ENCODE measurements at regions not wholly inside any gene's neighbourhood (a gene's known extent, or its start where the extent isn't known, plus 50 kb on each side); places are given as distances from the start of the nearest gene placed in this dataset.

- 88 to 94% methylated on average over 5 of the region's 5 CpGs for WGBS, 2 donors
- Histone ChIP-seq H3K27me3 (ENCODE audit: control insufficient read depth in 3 of 3, insufficient read depth in 3 of 3, low read length in 2 of 3) (no peaks in the 10 kb centered on the region), H3K9me3 (ENCODE audit: control insufficient read depth in 4 of 4, insufficient read depth in 3 of 4, low read length in 3 of 4) (no peaks in the 10 kb centered on the region), H3K27ac (ENCODE audit: low read depth in 1 of 2, low read length in 1 of 2) (no peak overlapping the region), H3K4me1 (ENCODE audit: control insufficient read depth in 5 of 5, insufficient read depth in 5 of 5, low read length in 5 of 5) (no peaks in the 10 kb centered on the region), H3K9ac (ENCODE audit: insufficient read depth in 1 of 2, low read length in 2 of 2) (no peak overlapping the region), H3K4me3 (no peak overlapping the region), H3K36me3 (ENCODE audit: control insufficient read depth in 4 of 4, insufficient read depth in 4 of 4, low read length in 4 of 4) (no peaks in the 10 kb centered on the region)
- no peak for TF ChIP-seq CTCF (IDR thresholded peaks at IDR 0.05; ENCODE audit: control extremely low read depth, extremely low read depth)
- DNase-seq, result no peak
- no peak for ATAC-seq (ENCODE audit: insufficient read depth, low FRiP score)
These were observed 154.4 kb downstream of the OXSM start for GRCh38 chr3:25944329-25944728.

- H3K4me1 ChIP-seq (ENCODE audit: control insufficient read depth in 5 of 5, insufficient read depth in 5 of 5, low read length in 5 of 5), result no peaks in the 10 kb centered on the region
- no peaks in the 10 kb centered on the region for H3K27me3 ChIP-seq (ENCODE audit: control insufficient read depth in 3 of 3, insufficient read depth in 3 of 3, low read length in 2 of 3)
- no peaks in the 10 kb centered on the region for H3K9me3 ChIP-seq (ENCODE audit: control insufficient read depth in 4 of 4, insufficient read depth in 3 of 4, low read length in 3 of 4)
- TF ChIP-seq CTCF (IDR thresholded peaks at IDR 0.05; ENCODE audit: control extremely low read depth, extremely low read depth), result no peak
- ATAC-seq (ENCODE audit: insufficient read depth, low FRiP score), result no peak
- H3K9ac ChIP-seq (ENCODE audit: insufficient read depth in 1 of 2, low read length in 2 of 2), result no peak overlapping the region
- H3K27ac ChIP-seq (ENCODE audit: low read depth in 1 of 2, low read length in 1 of 2), result no peak overlapping the region
- DNase-seq, result no peak
- H3K4me3 ChIP-seq, result no peak overlapping the region
- H3K36me3 ChIP-seq (ENCODE audit: control insufficient read depth in 4 of 4, insufficient read depth in 4 of 4, low read length in 4 of 4), result no peaks in the 10 kb centered on the region
These were observed 155.5 kb downstream of the OXSM start for GRCh38 chr3:25945366-25945765.

GRCh38 chr3:25945836-25946235 is 155.9 kb downstream of the OXSM start:
- Histone ChIP-seq H3K27ac (ENCODE audit: low read depth in 1 of 2, low read length in 1 of 2) (no peak overlapping the region), H3K4me1 (ENCODE audit: control insufficient read depth in 5 of 5, insufficient read depth in 5 of 5, low read length in 5 of 5) (no peaks in the 10 kb centered on the region), H3K9me3 (ENCODE audit: control insufficient read depth in 4 of 4, insufficient read depth in 3 of 4, low read length in 3 of 4) (no peaks in the 10 kb centered on the region), H3K4me3 (no peak overlapping the region), H3K27me3 (ENCODE audit: control insufficient read depth in 3 of 3, insufficient read depth in 3 of 3, low read length in 2 of 3) (no peaks in the 10 kb centered on the region), H3K36me3 (ENCODE audit: control insufficient read depth in 4 of 4, insufficient read depth in 4 of 4, low read length in 4 of 4) (no peaks in the 10 kb centered on the region), H3K9ac (ENCODE audit: insufficient read depth in 1 of 2, low read length in 2 of 2) (no peak overlapping the region)
- ATAC-seq (ENCODE audit: insufficient read depth, low FRiP score) (no peak), DNase-seq (no peak)
- WGBS, 2 donors, result 84 to 89% methylated on average over 1 of the region's 1 CpG
- no peak for TF ChIP-seq CTCF (IDR thresholded peaks at IDR 0.05; ENCODE audit: control extremely low read depth, extremely low read depth)

DNA sequence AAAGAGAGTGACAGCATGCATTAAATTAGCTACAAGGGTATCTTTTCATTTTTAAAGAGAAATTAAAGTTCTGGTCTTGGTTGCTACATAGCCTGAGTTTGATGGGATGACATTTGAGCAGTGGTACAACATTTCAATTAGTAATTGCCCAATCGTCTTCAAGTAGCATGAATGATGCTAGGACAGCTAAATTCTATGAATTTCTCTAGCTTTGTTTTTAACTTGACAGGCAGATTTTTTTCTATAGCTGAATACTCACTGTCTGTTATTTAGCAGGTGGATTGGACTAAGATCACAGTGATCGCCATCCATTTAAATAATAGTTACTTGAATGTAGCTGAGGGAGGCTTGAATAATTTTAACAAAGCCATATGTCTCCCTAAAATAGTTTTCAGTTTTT is 162.2 kb downstream of the OXSM start:
- no peaks in the 10 kb centered on the region for H3K27me3 ChIP-seq (ENCODE audit: control insufficient read depth in 3 of 3, insufficient read depth in 3 of 3, low read length in 2 of 3)
- no peak overlapping the region for H3K9ac ChIP-seq (ENCODE audit: insufficient read depth in 1 of 2, low read length in 2 of 2)
- no peak for TF ChIP-seq CTCF (IDR thresholded peaks at IDR 0.05; ENCODE audit: control extremely low read depth, extremely low read depth)
- ATAC-seq (ENCODE audit: insufficient read depth, low FRiP score) (no peak), DNase-seq (no peak)
- peaks cover 0 to under 1% (median 0%) of the 10 kb centered on the region in 5 donors for H3K4me1 ChIP-seq (ENCODE audit: control insufficient read depth in 5 of 5, insufficient read depth in 5 of 5, low read length in 5 of 5)
- H3K27ac ChIP-seq (ENCODE audit: low read depth in 1 of 2, low read length in 1 of 2), result no peak overlapping the region
- no peaks in the 10 kb centered on the region for H3K36me3 ChIP-seq (ENCODE audit: control insufficient read depth in 4 of 4, insufficient read depth in 4 of 4, low read length in 4 of 4)
- H3K4me3 ChIP-seq, result no peak overlapping the region
- 83 to 90% methylated on average over 2 of the region's 2 CpGs for WGBS, 2 donors
- no peaks in the 10 kb centered on the region for H3K9me3 ChIP-seq (ENCODE audit: control insufficient read depth in 4 of 4, insufficient read depth in 3 of 4, low read length in 3 of 4)
